ENCODE measurements at regions not wholly inside any gene's neighbourhood (a gene's known extent, or its start where the extent isn't known, plus 50 kb on each side); places are given as distances from the start of the nearest gene placed in this dataset.
A peak's percentile ranks its signal among the peaks of the same experiment; 100 is the strongest.

GRCh38 chr14:83207550-83207949 is 1673.9 kb upstream of the SEL1L start:
- FAIRE-seq: no peak

GRCh38 chr14:83208341-83208740 is 1674.7 kb upstream of the SEL1L start:
- H3K4me3 ChIP-seq (ENCODE audit: low read length in 3 of 3): no peak overlapping the region
- H3K27ac ChIP-seq (ENCODE audit: low read depth in 2 of 2, low read length in 2 of 2): no peak overlapping the region
- FAIRE-seq (no peak), DNase-seq (no peak)
- H3K4me1 ChIP-seq (ENCODE audit: control insufficient read depth in 2 of 3, insufficient read depth in 2 of 3, low read depth in 1 of 3, low read length in 3 of 3): no peaks in the 10 kb centered on the region
- H3K36me3 ChIP-seq (ENCODE audit: control insufficient read depth in 2 of 3, insufficient read depth in 3 of 3, low read length in 3 of 3): no peaks in the 10 kb centered on the region
- intact Hi-C loops (cut with DNase I): no loop called here
- H3K9ac ChIP-seq (ENCODE audit: low read length in 3 of 3): no peak overlapping the region
- no peak for TF ChIP-seq CTCF (IDR thresholded peaks at IDR 0.05; ENCODE audit: borderline replicate concordance, extremely low read depth, insufficient read depth)
- H3K9me3 ChIP-seq (ENCODE audit: control insufficient read depth in 2 of 3, insufficient read depth in 1 of 3, low read length in 3 of 3): no peaks in the 10 kb centered on the region
- H3K27me3 ChIP-seq (ENCODE audit: control insufficient read depth, insufficient read depth, low read length): no peaks in the 10 kb centered on the region

More at GRCh38 chr14:83207550-83207949, 1673.9 kb upstream of the SEL1L start:
- H3K27me3 ChIP-seq (ENCODE audit: control insufficient read depth, insufficient read depth, low read length): no peaks in the 10 kb centered on the region
- no peaks in the 10 kb centered on the region for H3K4me1 ChIP-seq (ENCODE audit: control insufficient read depth in 2 of 3, insufficient read depth in 2 of 3, low read depth in 1 of 3, low read length in 3 of 3)
- DNase-seq: no peak
- no peaks in the 10 kb centered on the region for H3K36me3 ChIP-seq (ENCODE audit: control insufficient read depth in 2 of 3, insufficient read depth in 3 of 3, low read length in 3 of 3)
- intact Hi-C loops (cut with DNase I): no loop called here
- H3K9ac ChIP-seq (ENCODE audit: low read length in 3 of 3): no peak overlapping the region
- no peaks in the 10 kb centered on the region for H3K9me3 ChIP-seq (ENCODE audit: control insufficient read depth in 2 of 3, insufficient read depth in 1 of 3, low read length in 3 of 3)
- H3K27ac ChIP-seq (ENCODE audit: low read depth in 2 of 2, low read length in 2 of 2): no peak overlapping the region
- no peak overlapping the region for H3K4me3 ChIP-seq (ENCODE audit: low read length in 3 of 3)
- TF ChIP-seq CTCF (IDR thresholded peaks at IDR 0.05; ENCODE audit: borderline replicate concordance, extremely low read depth, insufficient read depth): no peak

DNA sequence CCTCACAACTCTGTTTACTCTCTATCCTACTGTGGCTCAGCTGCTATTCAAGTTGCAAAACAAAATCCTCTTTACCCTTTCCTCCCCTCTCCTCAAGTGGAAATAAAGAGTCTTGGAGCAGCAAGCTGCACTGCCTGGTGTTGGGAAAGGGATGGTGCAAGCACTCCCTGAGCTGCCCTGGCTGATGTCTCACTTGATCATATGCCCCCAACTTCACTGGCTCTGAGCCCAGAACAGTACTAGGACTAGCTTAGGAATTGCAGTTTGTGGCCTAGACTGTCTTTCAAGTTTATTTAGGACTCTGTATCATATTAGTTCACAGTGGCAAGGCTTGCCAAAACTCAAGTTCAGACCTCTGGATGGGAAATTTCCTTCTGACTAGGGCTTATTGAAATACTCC is 1683.8 kb upstream of the SEL1L start:
- DNase-seq (peak in 1 of 5 donors; percentile 85), FAIRE-seq (no peak)
- Histone ChIP-seq H3K36me3 (ENCODE audit: control insufficient read depth in 2 of 3, insufficient read depth in 3 of 3, low read length in 3 of 3) (no peaks in the 10 kb centered on the region), H3K27ac (ENCODE audit: low read depth in 2 of 2, low read length in 2 of 2) (no peak overlapping the region), H3K27me3 (ENCODE audit: control insufficient read depth, insufficient read depth, low read length) (no peaks in the 10 kb centered on the region), H3K4me1 (ENCODE audit: control insufficient read depth in 2 of 3, insufficient read depth in 2 of 3, low read depth in 1 of 3, low read length in 3 of 3) (no peaks in the 10 kb centered on the region), H3K9ac (ENCODE audit: low read length in 3 of 3) (no peak overlapping the region), H3K4me3 (ENCODE audit: low read length in 3 of 3) (no peak overlapping the region), H3K9me3 (ENCODE audit: control insufficient read depth in 2 of 3, insufficient read depth in 1 of 3, low read length in 3 of 3) (no peaks in the 10 kb centered on the region)
- TF ChIP-seq CTCF (IDR thresholded peaks at IDR 0.05; ENCODE audit: borderline replicate concordance, extremely low read depth, insufficient read depth): no peak
- intact Hi-C loops (cut with DNase I): no loop called here

- no peak for FAIRE-seq
- Histone ChIP-seq H3K36me3 (ENCODE audit: control insufficient read depth in 2 of 3, insufficient read depth in 3 of 3, low read length in 3 of 3) (no peaks in the 10 kb centered on the region), H3K27ac (ENCODE audit: low read depth in 2 of 2, low read length in 2 of 2) (no peak overlapping the region), H3K4me1 (ENCODE audit: control insufficient read depth in 2 of 3, insufficient read depth in 2 of 3, low read depth in 1 of 3, low read length in 3 of 3) (no peaks in the 10 kb centered on the region), H3K4me3 (ENCODE audit: low read length in 3 of 3) (no peak overlapping the region), H3K27me3 (ENCODE audit: control insufficient read depth, insufficient read depth, low read length) (no peaks in the 10 kb centered on the region), H3K9me3 (ENCODE audit: control insufficient read depth in 2 of 3, insufficient read depth in 1 of 3, low read length in 3 of 3) (no peaks in the 10 kb centered on the region), H3K9ac (ENCODE audit: low read length in 3 of 3) (no peak overlapping the region)
- TF ChIP-seq CTCF (IDR thresholded peaks at IDR 0.05; ENCODE audit: borderline replicate concordance, extremely low read depth, insufficient read depth): no peak
- DNase-seq: no peak
- intact Hi-C loops (cut with DNase I): no loop called here
Observed at GRCh38 chr14:83247924-83248639, 1714.4 kb upstream of the SEL1L start.

All from kidney (tissue), 13 donors.